GM12874 (cell line): ENCODE measurements at regions not wholly inside any gene's neighbourhood (a gene's known extent, or its start where the extent isn't known, plus 50 kb on each side); places are given as distances from the start of the nearest gene placed in this dataset.

Experiments
- TF ChIP-seq, protein P1 (sequence below): IDR thresholded peaks from 2 replicates; pipeline ENCODE4 v1.5.1; 2011; ENCODE audit warnings: low read depth, mild to moderate bottlenecking, control low read depth, low read length, moderate library complexity; ENCODE audit not compliant: insufficient read depth

DNA sequence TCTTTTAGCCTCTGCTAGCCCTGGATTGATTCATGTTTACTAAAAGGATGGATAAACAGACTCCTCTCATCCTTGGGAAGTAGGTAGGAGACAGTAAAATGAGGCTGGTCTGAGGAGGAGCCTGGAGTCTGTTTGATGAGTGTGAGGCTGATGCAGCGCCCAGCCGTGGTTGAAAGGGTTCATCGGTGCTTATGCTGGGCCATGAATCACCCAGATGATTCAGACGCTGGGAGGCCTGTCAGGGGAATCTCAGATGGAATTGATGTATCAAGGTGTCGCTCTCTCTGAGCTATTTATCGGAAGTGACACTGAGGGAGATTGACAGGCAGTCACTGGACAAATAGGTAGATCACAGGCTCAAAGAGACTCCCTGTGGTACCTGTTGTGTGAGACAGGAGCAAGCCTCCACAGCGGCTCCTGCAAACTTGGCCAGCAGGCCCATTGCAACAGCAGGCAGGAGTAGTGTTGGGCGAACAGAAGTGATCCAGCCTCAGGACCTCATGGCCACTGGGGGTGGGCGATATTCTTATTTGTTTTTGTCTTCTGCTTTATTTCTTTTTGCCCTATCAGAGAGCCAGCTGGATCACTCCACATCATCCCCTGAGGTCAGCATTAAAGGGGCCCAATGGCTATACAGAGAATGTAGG is 109.9 kb upstream of the CADM1 start:
- TF ChIP-seq, protein P1, sequence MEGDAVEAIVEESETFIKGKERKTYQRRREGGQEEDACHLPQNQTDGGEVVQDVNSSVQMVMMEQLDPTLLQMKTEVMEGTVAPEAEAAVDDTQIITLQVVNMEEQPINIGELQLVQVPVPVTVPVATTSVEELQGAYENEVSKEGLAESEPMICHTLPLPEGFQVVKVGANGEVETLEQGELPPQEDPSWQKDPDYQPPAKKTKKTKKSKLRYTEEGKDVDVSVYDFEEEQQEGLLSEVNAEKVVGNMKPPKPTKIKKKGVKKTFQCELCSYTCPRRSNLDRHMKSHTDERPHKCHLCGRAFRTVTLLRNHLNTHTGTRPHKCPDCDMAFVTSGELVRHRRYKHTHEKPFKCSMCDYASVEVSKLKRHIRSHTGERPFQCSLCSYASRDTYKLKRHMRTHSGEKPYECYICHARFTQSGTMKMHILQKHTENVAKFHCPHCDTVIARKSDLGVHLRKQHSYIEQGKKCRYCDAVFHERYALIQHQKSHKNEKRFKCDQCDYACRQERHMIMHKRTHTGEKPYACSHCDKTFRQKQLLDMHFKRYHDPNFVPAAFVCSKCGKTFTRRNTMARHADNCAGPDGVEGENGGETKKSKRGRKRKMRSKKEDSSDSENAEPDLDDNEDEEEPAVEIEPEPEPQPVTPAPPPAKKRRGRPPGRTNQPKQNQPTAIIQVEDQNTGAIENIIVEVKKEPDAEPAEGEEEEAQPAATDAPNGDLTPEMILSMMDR: no peak

DNA sequence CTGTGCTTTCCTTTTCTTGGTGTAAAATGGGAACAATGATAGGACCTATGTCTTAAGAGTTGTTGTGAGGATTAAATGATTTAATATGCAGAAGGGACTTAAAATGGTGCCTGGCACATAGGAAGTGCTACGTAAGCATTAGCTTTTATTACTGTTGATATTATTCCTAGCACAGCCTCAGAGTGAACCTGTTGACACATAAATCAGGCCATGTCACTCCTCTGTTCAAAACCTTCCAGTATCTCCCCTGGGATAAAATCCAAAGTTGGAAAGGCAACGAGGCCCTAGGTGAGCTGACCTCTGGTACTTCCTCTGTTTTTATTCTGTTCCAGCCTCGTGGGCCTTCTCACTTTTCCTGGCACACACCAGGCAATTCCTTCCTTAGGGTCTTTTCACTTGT is 108.8 kb upstream of the CADM1 start:
- TF ChIP-seq, protein P1: no peak

DNA sequence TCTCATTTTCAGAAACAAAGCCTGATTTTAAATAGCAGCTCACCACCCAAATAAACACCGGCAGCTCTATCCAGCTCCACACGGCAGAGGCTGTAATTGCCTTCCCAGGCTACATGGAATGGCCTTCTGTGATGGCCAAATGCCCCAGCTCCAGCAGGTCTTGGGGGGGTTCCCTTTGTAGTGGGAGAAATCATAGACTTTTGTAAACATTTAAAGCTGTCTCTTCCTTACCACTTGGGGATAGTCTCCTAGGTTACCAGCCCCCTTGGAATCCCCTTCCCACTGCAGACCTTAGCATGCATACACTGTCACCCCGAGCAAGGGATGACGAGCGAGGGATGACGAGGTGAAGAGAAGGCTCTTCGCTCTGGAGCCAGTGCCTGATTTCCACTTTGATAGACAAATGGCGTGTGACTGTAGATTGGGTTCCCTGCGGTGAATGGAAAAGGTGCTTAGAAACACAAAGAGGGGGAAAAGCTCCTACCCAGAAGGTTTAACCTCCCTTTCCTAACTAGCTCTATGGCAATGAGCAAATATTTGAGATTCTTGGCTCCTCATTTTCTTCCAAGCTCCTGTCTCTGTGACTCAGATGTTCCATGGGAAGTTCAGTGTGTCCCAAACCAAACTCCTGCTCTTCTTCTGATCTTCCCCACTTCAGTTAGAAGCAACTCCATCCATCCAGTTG is 108.0 kb upstream of the CADM1 start:
- TF ChIP-seq, protein P1: no peak

DNA sequence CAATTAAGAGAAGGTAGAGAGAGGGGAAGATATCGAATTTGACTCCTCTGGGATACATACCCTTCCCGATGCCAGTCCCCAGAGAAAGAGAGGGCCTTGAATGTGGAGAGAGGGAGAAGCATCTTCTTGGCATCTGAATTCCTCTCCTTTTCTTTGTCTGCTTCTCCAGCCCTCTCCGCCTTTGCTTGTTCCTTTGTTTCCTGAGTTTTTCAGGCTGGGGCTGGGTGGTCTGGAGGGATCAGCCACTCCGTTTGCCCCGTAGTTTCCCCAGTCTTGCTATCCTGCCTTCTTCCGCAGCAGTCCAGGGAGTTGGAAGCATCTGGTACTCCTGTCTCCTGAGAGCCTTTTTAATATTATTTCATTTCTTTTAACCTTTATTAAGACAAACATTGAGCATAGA is 107.1 kb upstream of the CADM1 start:
- TF ChIP-seq, protein P1: no peak

DNA sequence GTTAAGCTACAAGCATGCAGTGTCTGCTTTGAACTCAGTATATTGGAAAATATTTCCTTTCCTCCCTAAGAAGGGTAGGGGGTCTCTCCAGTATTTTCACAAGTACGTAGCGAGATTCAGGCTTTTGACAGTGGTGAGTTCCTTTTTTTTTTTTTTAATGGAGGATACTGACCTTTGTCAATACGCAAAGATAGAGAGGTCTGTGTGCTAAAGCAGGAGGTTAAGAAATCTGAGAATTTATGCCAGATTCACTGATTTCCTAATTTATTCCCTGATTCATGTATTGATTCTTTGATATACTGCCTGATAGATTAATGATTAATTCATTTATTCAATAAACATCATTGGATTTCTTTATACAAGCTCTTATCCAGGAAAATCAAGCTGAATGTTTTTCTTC is 106.7 kb upstream of the CADM1 start:
- TF ChIP-seq, protein P1: no peak

DNA sequence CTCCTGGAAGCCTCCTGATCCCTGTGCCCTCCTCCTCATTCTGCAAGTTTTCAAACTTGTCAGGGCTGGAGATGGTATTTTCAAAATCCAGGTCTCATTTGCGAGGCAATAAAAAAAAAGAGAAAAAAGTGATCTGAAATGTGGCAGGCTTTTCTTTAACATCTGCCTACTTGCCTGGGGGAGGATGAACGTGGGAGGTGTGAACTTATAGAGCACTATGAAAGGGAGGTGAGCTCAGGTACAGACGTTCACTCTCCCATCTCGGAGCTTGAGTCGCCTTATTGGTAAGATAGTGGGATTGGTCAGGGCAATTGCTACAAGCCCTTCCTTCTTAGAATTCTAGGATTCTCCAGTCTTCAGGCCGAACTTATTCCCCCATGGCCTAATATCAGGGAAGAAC is 104.8 kb upstream of the CADM1 start:
- TF ChIP-seq, protein P1: no peak

DNA sequence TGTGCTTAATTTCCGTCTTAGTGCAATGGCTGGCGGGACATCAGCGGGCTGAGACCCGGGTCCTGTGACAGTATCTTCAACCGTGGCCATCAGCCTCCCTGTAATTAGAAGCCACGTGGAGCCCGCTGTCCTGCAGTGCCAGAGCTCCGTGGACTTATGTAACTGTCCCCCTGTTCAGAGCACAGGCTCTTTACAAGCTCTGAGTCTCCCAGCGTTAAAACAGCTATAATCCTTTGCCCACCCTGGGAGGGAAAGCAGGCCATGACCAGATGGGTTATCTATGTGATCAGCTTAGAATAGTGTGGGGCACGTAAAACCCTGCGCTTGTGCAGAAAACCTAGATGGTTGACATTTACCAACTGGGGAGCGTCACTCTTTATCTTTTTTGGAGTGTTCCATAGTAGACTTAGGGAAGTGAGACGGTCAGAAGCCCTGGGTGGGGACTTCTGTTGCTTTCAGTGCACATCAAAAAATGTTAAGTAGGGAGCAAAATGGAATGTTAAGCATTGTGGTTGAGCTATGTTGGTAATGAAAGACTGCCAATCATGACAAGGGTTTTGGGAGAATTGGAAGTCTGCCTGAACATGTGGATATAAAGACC is 103.5 kb upstream of the CADM1 start:
- TF ChIP-seq, protein P1: no peak
